ENCODE measurements at regions not wholly inside any gene's neighbourhood (a gene's known extent, or its start where the extent isn't known, plus 50 kb on each side); places are given as distances from the start of the nearest gene placed in this dataset.
"Not testable (repeated sequence)": the region's sequence is repeated elsewhere in the genome, so short reads cannot be mapped to it uniquely, and the experiment has no call there.

DNA sequence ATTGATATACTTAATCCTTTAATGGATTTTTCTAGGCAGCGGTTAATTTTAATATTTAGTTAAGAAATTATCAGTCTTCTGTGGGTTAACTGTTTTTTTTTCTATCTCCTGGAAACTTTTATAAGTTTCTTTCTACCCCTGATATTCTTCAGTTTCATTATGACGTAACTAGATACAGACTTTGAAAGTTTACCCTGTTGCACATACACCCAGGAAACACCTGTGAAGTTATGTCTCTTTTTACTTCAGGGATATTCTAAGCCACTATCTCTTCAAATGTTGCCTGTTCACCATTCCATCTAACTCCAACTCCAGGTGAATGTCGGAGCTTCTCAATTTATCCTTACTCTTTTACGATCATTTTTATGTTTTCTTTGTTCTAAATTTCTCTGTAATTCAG, 329.0 kb downstream of the ICE1 start:
- DNase-seq (ENCODE audit: low spot score), result no peak

DNA sequence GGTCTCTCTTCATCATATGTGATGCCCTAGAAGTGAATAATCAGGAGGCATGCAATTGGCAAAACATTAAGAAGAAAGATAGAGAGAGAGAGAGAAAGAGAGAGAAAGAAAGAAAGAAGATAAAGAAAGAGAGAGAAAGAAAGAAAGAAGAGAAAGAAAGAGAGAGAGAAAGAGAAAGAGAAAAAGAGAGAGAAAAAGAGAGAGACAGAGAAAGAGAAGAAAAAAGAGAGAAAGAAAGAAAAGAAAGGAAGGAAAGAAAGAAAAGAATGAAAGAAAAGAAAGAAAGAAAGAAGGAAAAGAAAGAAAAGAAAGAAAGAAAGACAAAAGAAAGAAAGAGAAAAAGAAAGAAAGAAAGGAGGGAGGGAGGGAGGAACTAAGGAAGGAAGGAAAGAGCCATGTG, 318.9 kb downstream of the ICE1 start:
- no peak for DNase-seq (ENCODE audit: low spot score)

DNA sequence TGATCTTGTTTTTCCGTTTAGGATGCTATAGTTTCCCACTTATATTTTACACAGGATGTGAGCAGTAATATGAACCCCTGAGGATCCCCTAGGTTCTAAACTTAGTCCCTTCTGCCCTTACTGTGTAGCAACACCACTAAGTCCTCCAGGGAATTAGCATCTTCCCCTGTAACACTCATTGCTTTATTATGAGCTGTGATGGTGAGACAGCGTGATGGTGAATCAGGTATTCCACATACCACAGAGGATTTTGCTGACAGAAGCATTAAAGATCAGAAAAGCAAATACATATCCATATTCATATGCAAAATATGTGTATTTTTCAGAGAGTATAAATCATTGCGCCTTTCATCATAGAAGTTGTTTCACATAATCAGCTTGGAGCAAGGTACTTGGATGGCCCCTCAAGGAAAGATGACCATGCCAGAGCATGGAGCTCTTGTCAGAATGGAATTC, 317.0 kb downstream of the ICE1 start:
- no peak for DNase-seq (ENCODE audit: low spot score)

DNA sequence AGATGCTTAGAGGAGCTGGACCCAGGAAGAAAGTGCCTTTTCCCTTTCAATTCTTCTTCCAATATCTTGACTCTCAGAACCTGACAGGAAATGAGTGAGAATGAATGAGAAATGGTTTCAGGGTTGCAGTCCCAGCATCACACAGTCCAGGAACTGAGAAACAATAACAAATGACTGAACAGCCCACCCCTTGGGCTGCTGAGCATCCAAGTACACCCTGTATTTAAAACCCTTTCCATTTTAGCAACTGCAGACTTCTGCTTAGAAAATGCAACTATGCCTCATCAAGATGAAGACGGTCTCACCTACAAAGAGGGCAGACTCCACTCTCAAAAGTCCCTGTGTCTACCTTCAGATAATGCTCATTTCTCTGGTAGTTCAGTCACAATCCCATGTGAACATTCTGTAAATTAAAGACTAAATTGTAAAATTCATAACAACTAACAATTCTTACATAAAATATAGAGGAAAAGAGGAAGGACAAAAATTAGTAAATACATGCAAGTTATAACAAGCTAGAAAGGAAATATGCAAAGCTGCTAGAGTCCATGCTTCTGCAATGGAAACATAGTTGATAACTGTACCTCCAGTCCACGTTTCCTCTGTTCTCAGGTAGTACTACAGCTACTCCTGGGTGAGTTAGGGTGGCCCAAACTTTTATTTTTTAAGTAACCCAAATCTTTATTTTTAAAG, 316.5 kb downstream of the ICE1 start:
- no peak for DNase-seq (ENCODE audit: low spot score)

DNA sequence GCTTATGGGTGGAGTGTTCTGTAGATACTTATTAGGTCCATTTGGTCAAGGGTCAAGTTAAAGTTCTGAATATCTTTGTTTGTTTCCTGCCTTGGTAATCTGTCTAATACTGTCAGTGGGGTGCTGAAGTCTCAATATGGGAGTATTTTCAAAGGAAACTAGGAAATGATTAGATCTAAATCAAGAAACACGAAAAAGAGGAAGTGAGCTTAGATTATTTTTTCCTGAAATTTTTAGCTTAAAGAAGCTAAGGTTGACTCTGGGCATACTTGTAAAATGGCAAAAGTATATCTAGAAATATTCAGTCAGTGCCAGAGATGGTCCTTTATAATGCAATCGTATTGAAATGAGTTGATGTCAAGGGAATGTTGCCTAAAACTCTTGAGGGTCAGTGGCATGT, 313.5 kb downstream of the ICE1 start:
- no peak for DNase-seq (ENCODE audit: low spot score)

DNA sequence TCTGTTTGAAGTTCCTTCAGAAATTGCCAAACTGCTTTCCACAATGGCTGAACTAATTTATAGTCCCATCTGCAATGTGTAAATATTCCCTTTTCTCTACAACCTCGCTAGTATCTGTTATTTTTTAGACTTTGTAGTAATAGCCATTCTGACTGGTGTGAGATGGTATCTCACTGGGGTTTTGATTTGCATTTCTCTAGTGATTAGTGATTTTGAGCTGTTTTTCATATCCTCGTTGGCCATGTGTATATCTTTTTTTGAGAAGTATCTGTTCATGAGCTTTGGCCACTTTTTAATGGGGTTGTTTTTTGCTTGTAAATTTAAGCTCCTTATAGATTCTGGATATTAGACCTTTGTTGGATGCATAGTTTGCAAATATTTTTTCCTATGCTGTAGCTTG, 310.6 kb downstream of the ICE1 start:
- not testable (repeated sequence) for DNase-seq (ENCODE audit: low spot score)

DNA sequence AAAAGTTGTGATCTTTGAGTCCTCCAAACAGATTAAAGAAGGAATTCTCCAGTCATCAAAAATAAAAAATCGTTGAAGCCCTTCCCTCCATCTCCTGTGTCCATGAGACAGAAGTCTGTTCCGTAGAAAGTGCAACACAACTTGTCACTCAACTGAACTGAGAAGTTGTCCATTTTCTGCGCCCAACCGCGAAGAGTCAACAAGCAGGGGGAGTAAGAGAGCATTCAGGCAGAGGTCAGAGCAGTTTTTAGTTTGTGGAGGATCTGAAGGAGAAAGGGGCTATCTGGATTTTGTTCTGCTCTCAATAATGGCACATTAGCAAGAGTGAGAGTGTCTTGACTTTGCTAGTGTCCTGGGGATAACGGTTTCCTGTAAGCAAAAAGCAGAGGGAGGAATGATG, 303.9 kb downstream of the ICE1 start:
- no peak for DNase-seq (ENCODE audit: low spot score)

DNA sequence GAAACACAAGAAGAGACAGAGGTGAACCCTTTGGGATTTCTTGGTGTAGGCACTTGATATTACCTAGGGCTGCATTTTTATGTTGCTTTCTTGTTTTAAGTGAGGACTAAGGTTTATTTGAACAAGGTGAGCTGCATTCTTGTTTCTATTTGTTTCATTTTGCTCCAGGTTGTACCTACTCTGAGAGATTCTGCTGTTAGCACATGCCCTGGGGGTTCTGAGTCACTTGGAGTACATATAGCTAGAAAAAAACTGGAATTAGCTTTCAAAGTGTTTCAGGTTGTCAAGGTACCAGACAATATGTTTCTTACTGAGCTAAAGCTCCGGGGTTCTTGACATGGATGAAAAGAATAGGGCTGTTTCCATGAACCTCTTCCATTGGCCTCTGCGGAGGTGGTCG, 299.4 kb downstream of the ICE1 start:
- DNase-seq (ENCODE audit: low spot score), result no peak

DNA sequence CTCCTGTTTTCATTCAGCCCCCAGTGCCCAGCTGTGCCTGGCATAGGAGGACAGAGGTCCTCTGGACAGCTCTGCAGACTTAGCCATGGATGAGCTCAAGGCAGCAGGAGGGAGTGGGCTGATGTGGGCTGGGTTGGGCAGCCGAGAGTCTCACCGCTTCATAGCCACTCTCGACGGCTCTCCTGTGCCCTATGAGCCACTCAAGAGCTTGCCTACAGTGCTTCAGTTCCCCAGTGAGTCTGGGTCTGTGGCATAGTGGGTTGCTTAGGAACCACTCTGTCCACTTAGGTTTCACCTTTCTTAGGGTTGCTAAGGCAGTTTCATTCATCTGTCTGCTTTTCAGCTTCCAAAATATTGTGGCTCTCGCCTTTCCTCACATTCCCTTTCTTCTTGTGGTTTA, 296.8 kb downstream of the ICE1 start:
- no peak for DNase-seq (ENCODE audit: low spot score)

DNA sequence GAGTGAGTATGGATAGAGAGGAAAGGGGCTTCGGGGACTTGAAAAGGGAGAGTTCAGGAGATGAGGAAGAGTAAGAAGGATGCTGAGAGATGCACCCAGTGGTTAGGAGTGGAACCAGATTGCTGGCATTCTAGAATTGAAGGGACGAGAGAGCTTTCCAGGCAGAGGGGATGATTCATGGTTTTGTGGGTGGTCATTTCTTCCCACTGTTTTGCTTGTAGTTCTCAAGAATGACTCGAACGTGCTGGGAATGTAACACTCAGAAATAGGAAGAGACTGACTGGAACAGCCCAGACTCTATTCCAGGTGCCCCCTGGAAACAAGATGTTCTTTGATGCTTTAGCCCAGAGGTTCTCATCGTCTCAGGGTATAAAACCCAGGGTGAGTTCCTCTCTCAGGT, 294.2 kb downstream of the ICE1 start:
- DNase-seq (ENCODE audit: low spot score), result no peak

DNA sequence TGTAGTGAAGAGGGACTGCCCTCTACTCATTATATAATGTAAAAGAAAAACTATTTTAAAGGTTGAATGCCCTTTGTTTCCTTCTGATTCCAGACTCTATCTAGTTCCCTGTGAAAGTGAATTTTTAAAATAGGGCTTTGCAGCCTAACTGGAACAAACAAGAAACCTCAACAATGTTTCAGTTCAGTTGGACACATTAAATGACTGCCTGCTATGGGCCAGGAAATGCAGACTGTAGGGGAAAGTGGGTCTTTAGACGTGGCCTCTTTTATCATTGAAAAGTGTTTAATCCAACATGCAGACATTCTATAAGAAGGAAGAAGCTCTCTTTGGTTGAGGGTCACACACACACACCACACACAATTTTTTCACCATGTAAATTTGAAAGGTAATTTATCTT, 289.1 kb downstream of the ICE1 start:
- DNase-seq (ENCODE audit: low spot score), result no peak

DNA sequence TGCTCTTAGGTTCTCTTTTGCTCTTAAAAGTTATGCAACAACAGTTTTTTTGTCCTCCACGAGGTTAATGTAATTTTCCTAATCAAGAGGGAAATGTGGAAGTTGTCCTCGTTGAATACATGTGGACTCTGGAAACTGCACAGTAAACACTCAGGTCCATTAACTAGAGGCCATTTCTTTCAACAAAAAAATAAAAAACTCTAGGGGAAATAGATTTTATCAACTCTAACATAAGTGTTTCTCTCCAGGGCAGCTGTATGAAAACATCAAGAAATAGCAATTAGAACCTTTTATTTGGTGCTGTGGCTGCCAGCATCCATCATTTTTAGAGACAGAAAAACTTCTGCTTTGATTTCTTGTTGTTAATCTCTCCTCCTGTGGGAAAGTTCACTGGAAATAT, 288.6 kb downstream of the ICE1 start:
- no peak for DNase-seq (ENCODE audit: low spot score)

DNA sequence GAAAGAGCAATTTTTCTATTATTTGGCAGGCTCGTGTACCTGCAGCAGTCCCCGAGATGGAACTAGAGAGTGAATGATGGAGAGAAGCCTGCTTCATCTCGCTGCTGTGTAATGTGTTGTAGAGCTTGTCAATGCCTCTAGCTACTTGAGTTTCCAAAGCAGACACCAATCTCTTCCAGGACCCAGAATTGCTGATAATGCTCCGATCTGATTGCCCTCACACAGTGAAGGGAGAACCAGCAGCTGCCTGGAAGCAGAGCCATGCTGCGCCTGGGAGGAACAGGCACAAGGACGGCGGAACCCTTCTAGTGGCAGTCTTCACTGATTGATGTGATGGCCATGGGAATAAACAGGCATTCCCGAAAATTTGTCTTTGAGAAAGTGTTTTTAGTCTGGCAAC, 288.0 kb downstream of the ICE1 start:
- no peak for DNase-seq (ENCODE audit: low spot score)

DNA sequence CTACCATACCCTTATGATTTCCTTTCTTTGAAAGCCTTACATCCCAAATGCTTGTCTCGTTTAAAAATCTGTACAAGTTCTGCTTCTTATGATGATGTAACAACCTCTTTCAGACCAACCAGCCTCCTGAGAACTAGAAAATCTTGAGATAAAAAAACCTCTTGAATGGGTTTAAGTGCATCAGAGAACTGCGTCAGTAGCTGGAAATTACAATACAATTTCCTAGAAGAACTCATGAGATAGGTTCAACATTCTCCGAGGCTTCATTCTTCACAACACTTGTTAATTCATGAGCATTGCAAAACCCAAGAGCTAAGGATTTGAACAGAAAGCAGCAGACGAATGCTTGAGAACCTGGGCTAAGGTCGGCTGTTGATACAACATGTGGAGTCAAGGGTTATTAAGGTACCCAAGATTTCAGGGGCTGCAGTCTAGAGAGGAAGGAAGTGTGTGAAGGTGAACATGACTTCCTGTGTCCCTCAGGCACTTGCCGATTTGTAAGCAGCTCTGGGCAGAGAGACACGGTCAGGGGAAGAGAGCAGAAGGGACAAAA, 286.0 kb downstream of the ICE1 start:
- DNase-seq (ENCODE audit: low spot score), result no peak

DNA sequence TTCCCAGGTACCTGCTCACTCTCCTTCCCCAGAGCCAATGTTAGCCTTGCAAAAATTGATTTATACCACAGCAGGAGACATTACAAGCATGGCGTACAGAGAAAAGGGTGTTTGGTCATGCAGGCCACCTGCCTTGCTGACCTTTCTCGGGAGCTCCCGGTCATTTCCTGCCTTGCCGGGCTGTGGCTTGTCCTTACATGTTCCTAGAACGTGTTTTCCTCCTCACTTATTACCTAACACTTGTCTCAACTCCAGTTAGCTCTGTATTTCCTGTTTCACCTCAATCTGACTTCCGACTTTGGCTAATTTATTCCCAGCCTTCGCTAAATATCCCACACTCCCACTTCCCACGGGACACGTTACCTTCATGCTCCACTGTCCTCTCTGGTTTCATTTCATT, 282.5 kb downstream of the ICE1 start:
- no peak for DNase-seq (ENCODE audit: low spot score)

DNA sequence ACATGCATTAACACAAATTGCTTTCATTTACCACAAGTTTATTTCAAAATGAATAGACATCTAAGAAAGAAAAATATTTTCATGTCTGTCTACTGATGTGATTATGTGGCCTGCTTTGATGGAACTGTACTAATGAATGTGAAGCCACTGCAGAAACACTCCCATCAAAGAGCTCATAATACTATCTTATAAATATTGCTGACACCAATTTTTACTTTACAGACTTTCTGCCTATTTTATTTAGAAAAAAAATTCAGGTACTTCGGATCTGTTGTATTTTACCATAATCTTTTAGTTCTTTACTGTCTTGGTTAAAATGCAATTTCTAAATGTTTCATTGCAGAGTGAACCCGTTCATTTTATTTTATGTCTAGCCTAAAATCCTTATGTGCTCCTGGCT, 281.9 kb downstream of the ICE1 start:
- DNase-seq (ENCODE audit: low spot score), result no peak

DNA sequence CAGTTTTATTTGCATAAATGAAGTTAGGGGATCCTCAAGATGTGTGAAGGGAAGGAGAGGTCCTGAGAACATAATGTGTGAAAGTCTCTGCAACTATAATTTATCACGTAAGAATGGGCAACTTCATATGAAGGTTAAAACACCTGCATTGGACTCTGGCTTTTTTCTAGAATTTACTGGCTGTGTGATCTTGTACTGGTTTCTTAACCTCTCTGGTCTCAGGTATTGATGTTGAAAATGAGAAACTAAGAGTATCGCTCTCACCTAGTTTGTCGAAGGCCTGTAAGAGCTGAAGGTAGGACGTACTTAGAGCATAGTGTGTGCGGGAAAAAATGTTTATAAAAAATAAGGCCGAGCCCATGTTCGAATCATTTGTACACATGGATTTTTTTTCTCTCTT, 280.5 kb downstream of the ICE1 start:
- no peak for DNase-seq (ENCODE audit: low spot score)

DNA sequence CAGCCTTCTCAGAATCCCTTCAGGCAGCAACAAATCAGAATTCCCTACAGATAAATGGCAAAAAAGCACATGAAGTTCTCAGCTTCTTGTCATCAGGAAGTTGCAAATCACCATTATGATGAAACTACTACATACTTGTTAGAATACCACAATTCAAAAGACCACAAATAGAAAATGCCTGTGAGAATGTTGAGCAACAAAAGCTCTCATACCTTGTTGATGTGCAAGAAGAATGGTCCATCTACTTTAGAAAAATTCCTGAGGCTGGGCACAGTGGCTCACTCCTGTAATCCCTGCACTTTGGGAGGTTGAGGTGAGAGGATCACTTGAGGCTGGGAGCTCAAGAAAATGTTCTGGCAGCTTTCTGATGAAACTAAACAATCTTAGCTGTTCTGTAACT, 278.1 kb downstream of the ICE1 start:
- DNase-seq (ENCODE audit: low spot score), result no peak

DNA sequence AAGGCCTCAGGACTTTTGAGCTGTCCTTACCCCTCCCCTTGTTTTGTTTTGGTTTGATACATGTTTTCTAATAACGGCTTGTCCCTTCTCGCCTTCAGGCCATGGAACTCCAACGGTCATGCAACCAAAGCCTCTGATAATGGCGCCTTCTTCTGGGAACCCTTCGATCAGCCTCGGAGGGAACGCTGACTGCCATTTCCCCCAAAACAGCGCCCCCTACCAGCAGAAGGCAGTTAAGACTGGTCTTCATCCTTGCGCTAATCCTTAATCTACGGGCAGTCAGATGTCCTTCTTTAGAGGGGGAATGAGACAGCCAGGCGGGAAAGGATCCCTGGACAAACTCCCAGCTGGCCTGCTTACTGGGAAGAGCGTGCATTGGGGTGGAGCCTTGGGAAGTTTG, 276.6 kb downstream of the ICE1 start:
- DNase-seq (ENCODE audit: low spot score), result no peak

DNA sequence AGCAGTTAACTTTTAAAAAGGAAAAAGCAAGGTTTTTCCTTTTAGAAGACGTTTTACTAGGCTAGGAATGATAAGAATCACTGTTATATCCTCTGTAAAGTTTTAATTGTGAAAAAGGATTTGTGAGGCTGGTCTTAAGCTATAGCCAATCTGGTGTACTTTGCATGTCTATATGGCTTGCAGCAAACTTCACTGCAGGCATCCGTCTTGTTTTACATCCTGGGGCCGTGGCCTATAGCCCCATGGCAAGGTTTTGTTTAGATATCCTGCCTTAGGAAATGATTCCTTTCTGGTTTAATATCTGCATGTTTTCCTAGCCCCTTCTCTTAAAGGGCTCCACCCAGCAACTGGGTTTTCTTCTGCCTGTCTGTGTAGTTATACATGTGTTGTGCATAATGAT, 272.8 kb downstream of the ICE1 start:
- DNase-seq (ENCODE audit: low spot score), result no peak

DNA sequence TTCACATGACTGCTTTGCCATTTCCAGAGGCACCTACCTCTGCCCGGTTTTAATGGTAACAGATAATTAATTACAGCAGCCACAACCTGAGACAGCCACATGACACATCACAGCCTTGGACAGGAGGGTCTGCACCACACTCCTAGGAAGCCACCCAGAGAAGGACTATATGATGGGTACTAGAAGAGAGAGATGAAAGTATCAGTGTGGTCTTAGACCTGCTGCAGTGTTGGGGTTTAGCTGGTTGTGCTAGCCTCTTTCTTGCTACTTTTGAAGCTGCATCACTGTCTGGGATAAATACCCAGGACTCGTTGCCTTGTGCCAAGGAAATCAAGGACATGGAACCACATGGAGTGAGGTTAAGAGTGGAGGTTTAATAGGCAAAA, 266.4 kb downstream of the ICE1 start:
- no peak for DNase-seq (ENCODE audit: low spot score)

DNA sequence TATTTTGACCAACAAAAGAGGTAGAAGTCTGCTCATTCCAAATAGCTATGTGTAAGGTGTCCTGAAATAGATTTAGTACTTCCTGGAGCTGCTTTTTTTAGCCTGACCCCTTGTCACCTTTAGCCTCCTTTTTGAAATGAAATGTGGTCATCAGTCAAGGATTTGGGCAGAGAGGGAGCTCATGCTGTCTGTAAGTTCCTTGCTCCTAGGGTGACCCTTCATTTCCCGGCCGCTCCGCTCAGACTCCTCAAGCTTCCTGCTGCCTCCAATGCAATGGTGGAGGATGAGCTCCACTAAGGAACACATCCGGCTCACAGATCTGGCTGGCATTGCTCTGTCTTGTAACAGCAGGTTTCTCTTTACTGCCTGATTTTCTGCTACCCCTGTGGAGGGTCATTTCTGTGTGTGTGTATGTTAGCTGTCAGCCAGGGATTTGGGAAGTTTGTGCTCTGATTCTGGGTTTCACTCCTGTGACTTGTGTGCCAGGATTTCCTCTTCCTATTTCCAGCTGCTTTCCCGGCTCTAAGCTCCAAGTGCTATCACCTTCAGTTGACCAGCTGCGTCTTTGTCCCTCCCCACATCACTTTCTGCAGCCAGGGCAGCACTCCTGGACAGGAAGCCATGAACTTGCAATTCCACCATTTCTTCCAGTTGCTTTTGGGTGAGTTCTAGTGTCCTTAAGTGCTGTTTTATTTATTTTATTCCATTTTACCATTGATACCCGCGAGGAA, 265.9 kb downstream of the ICE1 start:
- no peak for DNase-seq (ENCODE audit: low spot score)

DNA sequence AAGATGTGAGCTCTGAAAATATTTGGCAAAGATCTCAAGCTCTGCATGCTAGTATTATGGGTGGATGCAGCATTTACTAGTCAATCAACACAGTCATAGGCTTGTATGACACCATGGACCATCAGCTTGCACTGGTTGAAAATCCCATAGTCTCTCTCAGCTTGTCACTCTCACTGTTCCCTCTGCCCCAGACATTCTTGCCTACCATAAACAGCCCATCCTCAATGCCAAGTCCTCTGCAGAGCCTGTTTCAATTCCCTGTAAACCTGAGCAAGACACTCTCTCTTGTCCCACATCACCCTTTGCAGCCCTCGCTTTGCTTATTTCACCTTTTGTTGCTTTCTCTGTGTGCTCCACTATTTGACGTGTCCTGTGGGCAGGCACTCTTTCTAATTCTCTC, 264.6 kb downstream of the ICE1 start:
- DNase-seq (ENCODE audit: low spot score), result no peak

DNA sequence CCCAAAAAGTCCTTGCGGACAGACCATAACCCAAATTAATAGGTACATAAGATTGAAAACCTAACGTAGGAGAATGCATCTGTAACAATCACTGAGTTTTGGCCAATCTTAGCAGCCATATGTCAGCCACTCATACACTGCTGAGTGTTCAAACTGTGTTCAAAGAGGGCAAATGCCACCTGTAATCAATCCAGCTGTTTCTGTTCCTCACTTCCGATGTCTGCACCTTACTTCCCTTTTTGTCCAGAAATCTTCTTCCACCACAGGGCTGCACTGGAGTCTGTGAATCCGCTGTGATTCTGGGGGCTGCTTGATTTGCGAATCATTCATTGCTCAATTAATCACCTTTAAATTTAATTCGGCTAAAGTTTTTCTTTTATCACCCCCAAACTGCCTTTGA, 263.9 kb downstream of the ICE1 start:
- no peak for DNase-seq (ENCODE audit: low spot score)
